HG02981 (cell line): ENCODE measurements at regions not wholly inside any gene's neighbourhood (a gene's known extent, or its start where the extent isn't known, plus 50 kb on each side); places are given as distances from the start of the nearest gene placed in this dataset.

Source experiments
- ATAC-seq: cut with Tn5 transposase; IDR thresholded peaks from one replicate; pipeline ENCODE4 v1.9.1; 2021; ENCODE audit warnings: mild to moderate bottlenecking, moderate library complexity; ENCODE audit not compliant: unreplicated experiment

- no peak for ATAC-seq
Measured at GRCh38 chr13:74973935-74974879, 507.8 kb downstream of the TBC1D4 start.

- no peak for ATAC-seq
Measured at GRCh38 chr13:74969419-74969818, 512.5 kb downstream of the TBC1D4 start.

- no peak for ATAC-seq
Measured at GRCh38 chr13:74966814-74967424, 515.0 kb downstream of the TBC1D4 start.

- no peak for ATAC-seq
Measured at GRCh38 chr13:74966275-74966674, 515.7 kb downstream of the TBC1D4 start.

GRCh38 chr13:74945637-74946036 lies 536.3 kb downstream of the TBC1D4 start:
- no peak for ATAC-seq

GRCh38 chr13:74931698-74932433 lies 550.1 kb downstream of the TBC1D4 start:
- no peak for ATAC-seq

- no peak for ATAC-seq
Measured at GRCh38 chr13:74930402-74931165, 551.4 kb downstream of the TBC1D4 start.

- ATAC-seq: no peak
Measured at GRCh38 chr13:74929436-74929835, 552.5 kb downstream of the TBC1D4 start.

GRCh38 chr13:74927823-74928222 lies 554.1 kb downstream of the TBC1D4 start:
- ATAC-seq: no peak

GRCh38 chr13:74922963-74923362 lies 559.0 kb downstream of the TBC1D4 start:
- no peak for ATAC-seq

GRCh38 chr13:74921326-74921725 lies 560.6 kb downstream of the TBC1D4 start:
- ATAC-seq: no peak

- no peak for ATAC-seq
Measured at GRCh38 chr13:74920920-74921319, 561.0 kb downstream of the TBC1D4 start.

- no peak for ATAC-seq
Measured at GRCh38 chr13:74920361-74920760, 561.6 kb downstream of the TBC1D4 start.

GRCh38 chr13:74919914-74920313 lies 562.1 kb downstream of the TBC1D4 start:
- no peak for ATAC-seq

- no peak for ATAC-seq
Measured at GRCh38 chr13:74912898-74913297, 569.1 kb downstream of the TBC1D4 start.

GRCh38 chr13:74910415-74910814 lies 571.6 kb downstream of the TBC1D4 start:
- ATAC-seq: no peak

- ATAC-seq: no peak
Measured at GRCh38 chr13:74907788-74908187, 574.2 kb downstream of the TBC1D4 start.

GRCh38 chr13:74904556-74904955 lies 577.4 kb downstream of the TBC1D4 start:
- no peak for ATAC-seq

- ATAC-seq: no peak
Measured at GRCh38 chr13:74895042-74895796, 586.8 kb downstream of the TBC1D4 start.

- no peak for ATAC-seq
Measured at GRCh38 chr13:74892096-74892495, 589.9 kb downstream of the TBC1D4 start.
